GM18511 (cell line): ENCODE measurements at regions not wholly inside any gene's neighbourhood (a gene's known extent, or its start where the extent isn't known, plus 50 kb on each side); places are given as distances from the start of the nearest gene placed in this dataset.

Experiments used
- ATAC-seq: cut with Tn5 transposase; IDR thresholded peaks from one replicate; pipeline ENCODE4 v1.9.1; 2021; ENCODE audit warnings: mild to moderate bottlenecking, moderate library complexity; ENCODE audit not compliant: unreplicated experiment

DNA sequence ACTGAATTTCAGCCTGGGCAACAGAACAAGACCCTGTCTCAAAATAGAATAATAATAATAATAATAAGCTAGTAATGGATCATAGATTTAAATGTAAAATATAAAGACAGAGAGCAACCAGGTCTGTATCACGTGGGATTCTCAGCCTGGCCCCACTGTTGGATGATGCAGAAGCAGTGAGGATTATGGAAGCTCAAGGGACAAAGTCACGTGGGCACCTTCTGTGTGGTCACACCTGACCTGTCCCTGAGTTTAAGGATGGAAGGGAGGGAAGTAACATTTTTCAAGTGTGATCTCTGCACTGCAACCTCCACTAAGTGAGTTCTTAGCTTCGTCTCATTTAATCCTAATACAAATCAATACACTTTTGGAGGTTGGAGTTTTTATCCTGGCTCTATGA lies 212.5 kb upstream of the IER5L start:
- no peak for ATAC-seq

DNA sequence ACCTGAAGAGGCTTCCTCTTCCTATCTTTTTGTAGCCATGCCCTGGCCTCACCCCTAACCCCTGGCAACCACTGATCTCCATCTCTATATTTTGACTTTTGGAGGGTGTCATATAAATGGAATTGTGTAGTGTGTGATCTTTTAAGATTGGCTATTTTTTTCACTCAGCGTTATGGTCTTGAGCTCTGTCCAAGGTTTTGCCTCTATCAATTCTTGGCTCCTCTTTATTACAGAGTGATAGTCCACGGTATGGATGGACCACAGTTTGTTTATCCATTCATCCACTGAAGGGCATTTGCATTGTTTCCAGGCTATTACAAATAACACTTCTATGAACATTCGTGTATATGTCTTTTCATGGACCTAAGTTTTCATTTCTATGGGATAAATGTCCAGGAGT lies 209.8 kb upstream of the IER5L start:
- ATAC-seq = no peak

GRCh38 chr9:129386812-129387177 lies 208.7 kb upstream of the IER5L start:
- ATAC-seq = no peak

DNA sequence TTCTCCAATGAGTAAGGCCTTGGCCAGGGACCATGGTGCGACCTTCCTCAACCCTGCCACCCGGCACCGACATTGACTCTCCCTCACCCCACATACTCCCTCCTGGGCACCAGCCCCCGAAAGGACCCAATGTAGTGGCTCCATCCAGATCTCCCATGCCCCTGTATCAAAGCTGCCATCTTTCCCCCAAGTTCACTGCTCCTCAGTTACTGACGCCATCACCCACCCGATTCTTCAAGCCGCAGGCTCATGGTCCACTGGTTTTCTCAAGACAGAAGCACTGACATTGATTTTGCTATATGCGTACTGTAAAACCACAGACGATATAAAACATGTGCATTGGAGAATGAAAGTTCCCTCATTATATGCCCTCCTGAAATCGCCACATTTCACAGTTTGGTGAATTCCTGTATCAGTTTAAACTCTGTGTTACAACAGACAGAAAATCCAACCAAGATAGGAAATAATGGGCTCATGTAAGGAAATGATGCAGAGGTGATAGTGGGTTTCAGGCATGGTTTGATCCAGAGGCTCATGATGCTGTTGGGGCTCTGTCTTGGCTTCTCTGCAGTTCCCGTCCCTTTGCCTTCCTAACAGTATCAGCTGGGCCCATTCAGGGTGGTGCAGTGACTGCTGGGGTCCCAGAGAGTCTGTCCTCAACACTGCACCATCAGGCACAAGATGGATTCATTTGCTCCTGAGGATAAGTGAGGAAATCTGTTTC lies 207.3 kb upstream of the IER5L start:
- ATAC-seq = no peak

GRCh38 chr9:129384491-129385210 lies 206.6 kb upstream of the IER5L start:
- no peak for ATAC-seq

GRCh38 chr9:129383561-129384490 lies 205.8 kb upstream of the IER5L start:
- peak; percentile 85 for ATAC-seq

DNA sequence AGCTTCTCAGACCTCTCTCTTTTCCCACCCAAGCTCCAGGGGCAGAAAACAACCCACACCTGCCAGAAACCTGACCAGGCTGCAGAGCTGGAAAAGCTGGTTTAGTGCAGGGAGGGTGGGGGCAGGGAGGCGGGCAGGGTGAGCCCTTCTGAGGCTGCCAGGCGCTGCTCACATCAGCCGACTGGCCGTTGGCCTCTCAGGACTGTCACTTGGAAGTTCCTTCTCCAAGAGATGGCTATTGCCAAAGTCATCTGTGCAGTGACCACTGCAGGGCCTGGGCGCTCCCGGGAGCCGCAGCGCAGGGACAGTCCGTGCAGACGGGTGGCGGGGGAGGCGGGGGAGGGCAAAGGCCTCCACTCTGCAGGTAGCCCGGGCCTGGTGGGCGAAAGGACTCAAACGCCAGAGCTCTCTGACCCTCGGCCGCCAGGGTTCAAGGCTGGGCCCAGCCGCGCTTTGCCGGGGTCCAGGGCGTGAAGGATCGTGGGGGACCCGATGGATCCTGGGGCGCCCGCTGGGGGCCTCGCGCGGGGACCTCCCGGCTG lies 205.0 kb upstream of the IER5L start:
- peak; percentile 24 for ATAC-seq

- ATAC-seq = no peak
Measured at GRCh38 chr9:129382281-129383018, 204.4 kb upstream of the IER5L start.

DNA sequence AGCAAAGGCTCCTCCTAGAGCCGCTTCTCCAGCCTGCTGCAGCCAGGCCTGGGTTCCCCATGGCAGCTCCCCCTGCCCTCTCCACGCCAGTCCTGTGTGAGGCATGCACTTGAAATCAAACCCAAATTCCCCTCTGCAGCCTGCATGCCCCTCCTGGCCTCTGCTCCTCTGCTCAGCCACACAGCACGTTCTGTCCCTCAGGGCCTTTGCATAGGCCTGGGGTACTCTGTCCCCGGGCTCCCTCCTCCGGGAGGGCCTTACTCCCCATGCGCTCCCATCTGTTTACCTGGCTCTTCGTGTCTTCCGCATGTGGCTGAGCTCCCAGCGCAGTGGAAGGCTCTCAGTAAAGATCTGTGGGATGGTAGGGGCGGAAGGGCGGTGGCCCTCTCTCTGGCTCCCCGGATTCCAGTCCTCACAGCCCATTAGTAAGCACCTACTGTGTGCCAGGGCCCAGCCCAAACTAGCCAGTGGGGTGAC lies 203.5 kb upstream of the IER5L start:
- ATAC-seq = no peak

DNA sequence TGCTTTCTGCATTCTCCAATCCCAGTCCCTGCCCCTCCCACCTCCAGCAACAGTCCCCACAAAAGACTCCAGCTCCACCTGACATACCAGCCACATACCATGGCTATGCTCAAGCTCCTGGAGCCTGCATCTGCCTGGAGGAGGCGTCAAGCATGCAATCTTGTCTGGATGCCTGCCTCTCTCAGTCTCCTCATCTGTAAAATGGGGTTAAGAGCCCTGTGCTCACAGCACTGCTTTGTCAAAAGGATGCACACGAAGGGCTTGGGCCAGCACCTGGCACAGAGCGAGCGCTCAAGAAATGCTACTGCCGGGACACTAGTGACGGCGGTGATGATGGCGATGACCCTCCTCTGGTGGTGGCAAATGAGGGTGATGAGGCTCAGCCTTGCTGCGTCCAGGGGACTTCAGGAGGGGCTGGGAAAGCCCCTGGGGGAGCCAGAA lies 202.9 kb upstream of the IER5L start:
- no peak for ATAC-seq

DNA sequence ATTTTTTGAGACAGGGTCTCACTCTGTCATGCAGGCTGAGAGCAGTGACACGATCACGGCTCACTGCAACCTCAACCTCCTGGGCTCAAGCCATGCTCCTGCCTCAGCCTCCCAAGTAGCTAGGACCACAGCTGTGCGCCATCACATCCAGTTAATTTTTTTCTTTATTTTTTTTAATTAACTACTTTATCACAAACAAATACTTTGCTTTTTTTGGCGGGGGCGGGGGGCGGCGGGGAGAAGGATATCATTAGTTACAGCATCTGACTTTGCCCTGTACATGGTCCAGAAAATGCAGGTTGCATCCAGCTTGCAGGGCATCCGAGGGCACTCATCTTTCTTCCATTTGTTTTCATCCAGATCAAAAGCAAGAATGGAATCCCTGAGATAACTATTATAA lies 201.8 kb upstream of the IER5L start:
- ATAC-seq = no peak

- ATAC-seq = no peak
Measured at GRCh38 chr9:129379181-129379836, 201.2 kb upstream of the IER5L start.

DNA sequence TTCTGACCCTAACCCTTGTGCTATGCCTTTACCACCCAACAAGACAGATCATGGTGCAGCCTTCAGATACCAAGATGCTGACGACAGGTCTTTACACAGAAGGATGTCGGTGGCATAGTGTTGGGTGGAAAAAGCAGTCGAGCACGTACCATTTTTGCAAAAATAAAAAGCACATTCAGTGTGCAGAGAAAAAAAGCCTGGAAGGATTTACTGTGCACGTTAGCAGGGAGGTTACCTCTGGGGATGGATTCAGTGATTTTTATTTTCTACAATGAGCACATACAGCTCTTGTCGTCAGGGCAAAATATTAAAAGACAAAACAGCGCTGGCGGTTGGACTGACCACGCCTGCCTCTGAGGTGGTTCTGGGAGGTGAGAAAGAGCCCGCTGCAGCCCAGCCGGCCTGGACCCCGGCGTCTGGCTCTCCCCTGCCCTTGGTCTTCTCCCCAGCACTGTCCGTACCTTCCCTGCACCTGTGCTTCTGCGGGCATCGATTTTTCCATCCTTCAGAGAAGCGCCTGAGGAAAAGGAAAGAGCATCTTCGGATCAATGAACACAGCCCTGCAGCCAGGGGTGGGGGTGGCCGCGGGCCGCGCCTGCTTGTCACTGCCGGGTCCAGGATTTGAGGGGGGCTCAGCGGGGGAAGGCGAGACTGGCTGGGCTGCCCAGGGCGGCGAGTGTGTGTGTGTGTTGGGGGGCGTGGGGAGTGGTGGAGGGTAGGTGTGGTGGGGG lies 200.0 kb upstream of the IER5L start:
- no peak for ATAC-seq

GRCh38 chr9:129377181-129377580 lies 199.1 kb upstream of the IER5L start:
- ATAC-seq = no peak

- ATAC-seq = no peak
Measured at GRCh38 chr9:129375845-129376244, 197.8 kb upstream of the IER5L start.

DNA sequence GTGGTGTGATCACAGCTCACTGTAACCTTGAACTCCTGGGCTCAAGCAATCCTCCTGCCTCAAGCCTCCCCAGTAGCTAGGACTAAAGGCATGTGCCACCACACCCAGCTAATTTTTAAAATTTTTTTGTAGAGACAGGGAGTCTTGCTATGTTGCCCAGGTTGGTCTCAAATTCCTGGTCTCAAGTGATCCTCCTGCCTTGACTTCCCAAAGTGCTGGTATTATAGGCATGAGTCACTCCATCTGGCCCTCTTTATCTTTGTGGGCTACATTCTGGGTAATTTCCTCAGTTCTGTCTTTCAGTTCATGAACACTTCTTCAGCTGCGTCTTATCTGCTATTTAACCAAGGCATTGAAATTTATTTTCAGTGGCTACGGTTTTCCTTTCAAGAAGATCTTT lies 196.6 kb upstream of the IER5L start:
- ATAC-seq = no peak

GRCh38 chr9:129374231-129374630 lies 196.2 kb upstream of the IER5L start:
- ATAC-seq = no peak

DNA sequence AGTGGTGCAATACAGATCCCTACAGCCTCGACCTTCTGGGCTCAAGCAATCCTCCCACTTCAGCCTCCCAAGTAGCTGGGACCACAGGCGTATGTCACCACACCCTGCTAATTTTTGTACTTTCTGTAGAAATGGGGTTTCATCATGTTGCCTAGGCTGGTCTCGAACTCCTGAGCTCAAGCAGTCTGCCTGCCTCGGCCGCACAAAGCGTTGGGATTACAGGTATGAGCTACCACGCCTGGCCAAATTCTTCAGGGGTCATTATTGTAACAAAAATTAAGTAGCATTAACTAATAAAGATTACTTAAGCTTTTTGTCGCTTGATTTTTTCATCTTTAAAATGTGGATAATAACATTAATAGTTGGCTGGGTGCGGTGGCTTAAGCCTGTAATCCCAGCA lies 195.3 kb upstream of the IER5L start:
- no peak for ATAC-seq

GRCh38 chr9:129370770-129371169 lies 192.7 kb upstream of the IER5L start:
- no peak for ATAC-seq
